ENCODE measurements at regions not wholly inside any gene's neighbourhood (a gene's known extent, or its start where the extent isn't known, plus 50 kb on each side); places are given as distances from the start of the nearest gene placed in this dataset.

DNA sequence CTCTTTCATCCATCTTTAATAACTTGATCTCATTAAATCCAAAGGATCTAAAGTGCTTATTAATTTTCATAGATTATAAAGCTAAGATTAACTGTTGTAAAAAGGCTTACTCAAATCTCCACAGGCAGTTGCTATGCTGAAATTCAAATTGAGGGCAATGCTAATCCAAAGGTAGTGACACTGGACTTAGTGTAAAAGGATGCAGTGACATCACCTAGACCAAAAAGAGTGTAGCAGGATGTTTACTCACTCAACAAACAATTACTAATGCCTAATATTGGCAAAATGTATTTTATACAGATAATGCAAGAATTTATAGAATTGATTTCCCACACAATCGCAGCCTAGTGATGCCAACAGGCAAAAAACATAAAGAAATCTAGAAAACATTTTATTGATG, 756.2 kb downstream of the CDH9 start:
- no peak for DNase-seq (ENCODE audit: low spot score)
- Histone ChIP-seq H3K27me3 (no peaks in the 10 kb centered on the region), H3K9me3 (ENCODE audit: low read depth) (no peaks in the 10 kb centered on the region), H4K20me1 (ENCODE audit: insufficient read depth, poor library complexity, severe bottlenecking) (no peaks in the 10 kb centered on the region), H3K4me1 (ENCODE audit: insufficient read depth) (no peaks in the 10 kb centered on the region), H2AFZ (no peak overlapping the region), H3K9me2 (replicated peaks; ENCODE audit: insufficient read depth) (no peaks in the 10 kb centered on the region), H3K36me3 (replicated peaks; ENCODE audit: insufficient read depth, low read depth) (no peaks in the 10 kb centered on the region), H3K4me2 (no peak overlapping the region), H3K27ac (no peak overlapping the region), H3K79me2 (no peaks in the 10 kb centered on the region), H3K4me3 (no peak overlapping the region)
- TF ChIP-seq EZH2phosphoT487 (IDR thresholded peaks at IDR 0.05; ENCODE audit: low read depth, severe bottlenecking, unreplicated experiment) (no peak), EZH2 (IDR thresholded peaks at IDR 0.05; ENCODE audit: borderline replicate concordance) (no peak)
- TF ChIP-seq, protein P1, sequence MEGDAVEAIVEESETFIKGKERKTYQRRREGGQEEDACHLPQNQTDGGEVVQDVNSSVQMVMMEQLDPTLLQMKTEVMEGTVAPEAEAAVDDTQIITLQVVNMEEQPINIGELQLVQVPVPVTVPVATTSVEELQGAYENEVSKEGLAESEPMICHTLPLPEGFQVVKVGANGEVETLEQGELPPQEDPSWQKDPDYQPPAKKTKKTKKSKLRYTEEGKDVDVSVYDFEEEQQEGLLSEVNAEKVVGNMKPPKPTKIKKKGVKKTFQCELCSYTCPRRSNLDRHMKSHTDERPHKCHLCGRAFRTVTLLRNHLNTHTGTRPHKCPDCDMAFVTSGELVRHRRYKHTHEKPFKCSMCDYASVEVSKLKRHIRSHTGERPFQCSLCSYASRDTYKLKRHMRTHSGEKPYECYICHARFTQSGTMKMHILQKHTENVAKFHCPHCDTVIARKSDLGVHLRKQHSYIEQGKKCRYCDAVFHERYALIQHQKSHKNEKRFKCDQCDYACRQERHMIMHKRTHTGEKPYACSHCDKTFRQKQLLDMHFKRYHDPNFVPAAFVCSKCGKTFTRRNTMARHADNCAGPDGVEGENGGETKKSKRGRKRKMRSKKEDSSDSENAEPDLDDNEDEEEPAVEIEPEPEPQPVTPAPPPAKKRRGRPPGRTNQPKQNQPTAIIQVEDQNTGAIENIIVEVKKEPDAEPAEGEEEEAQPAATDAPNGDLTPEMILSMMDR (IDR thresholded peaks at IDR 0.05; ENCODE audit: poor library complexity): no peak
- 90% methylated on average over 1 of the region's 1 CpG for WGBS (ENCODE audit: low lambda C conversion rate, missing lambda C conversion rate)

DNA sequence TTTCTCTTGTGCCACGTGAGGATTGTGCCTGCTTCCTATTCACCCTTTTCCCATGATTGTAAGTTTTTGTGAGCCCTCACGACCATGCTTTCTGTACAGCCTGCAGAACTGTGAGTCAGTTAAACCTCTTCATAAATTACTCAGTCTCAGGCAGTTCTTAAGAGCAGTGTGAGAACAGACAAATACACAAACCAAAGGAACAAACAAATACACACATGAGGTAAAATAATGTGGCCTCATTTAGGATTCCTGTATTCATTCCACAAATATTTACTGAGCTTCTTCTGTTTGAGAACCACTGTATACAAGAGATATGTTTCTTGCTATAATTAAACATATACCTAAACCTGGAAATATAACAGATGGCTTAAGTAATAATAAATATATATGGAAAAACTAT, 760.3 kb downstream of the CDH9 start:
- no peak overlapping the region for H3K27ac ChIP-seq
- H3K4me2 ChIP-seq: no peak overlapping the region
- DNase-seq (ENCODE audit: low spot score): no peak
- 68% methylated on average over 2 of the region's 2 CpGs for WGBS (ENCODE audit: low lambda C conversion rate, missing lambda C conversion rate)
- no peaks in the 10 kb centered on the region for H4K20me1 ChIP-seq (ENCODE audit: insufficient read depth, poor library complexity, severe bottlenecking)
- no peak for TF ChIP-seq EZH2 (IDR thresholded peaks at IDR 0.05; ENCODE audit: borderline replicate concordance)
- TF ChIP-seq, protein P1 (IDR thresholded peaks at IDR 0.05; ENCODE audit: poor library complexity): no peak
- no peak for TF ChIP-seq EZH2phosphoT487 (IDR thresholded peaks at IDR 0.05; ENCODE audit: low read depth, severe bottlenecking, unreplicated experiment)
- H3K79me2 ChIP-seq: no peaks in the 10 kb centered on the region
- H2AFZ ChIP-seq: no peak overlapping the region
- no peaks in the 10 kb centered on the region for H3K36me3 ChIP-seq (replicated peaks; ENCODE audit: insufficient read depth, low read depth)
- no peaks in the 10 kb centered on the region for H3K4me1 ChIP-seq (ENCODE audit: insufficient read depth)
- no peak overlapping the region for H3K4me3 ChIP-seq
- H3K27me3 ChIP-seq: no peaks in the 10 kb centered on the region
- H3K9me2 ChIP-seq (replicated peaks; ENCODE audit: insufficient read depth): no peaks in the 10 kb centered on the region
- H3K9me3 ChIP-seq (ENCODE audit: low read depth): no peaks in the 10 kb centered on the region

DNA sequence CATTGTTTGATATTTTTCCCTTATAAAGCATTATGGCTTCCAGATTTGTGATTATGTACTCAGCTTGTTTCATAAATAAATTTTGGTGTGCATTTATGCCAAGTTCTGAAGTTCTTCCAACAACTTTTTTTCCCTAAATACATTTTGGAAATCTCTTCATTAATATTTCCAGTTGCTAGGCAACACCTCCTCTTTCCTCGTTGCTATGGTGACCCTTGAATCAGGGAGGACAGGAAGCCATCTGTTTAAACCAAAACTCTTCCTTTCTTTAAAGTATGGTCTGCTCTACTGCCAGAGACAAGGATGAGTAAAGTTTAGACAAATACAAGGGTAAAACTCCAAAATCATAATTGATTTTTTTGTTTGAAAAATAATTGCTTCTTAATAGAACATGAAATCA, 779.3 kb downstream of the CDH9 start:
- 64% methylated on average over 1 of the region's 1 CpG for WGBS (ENCODE audit: low lambda C conversion rate, missing lambda C conversion rate)
- TF ChIP-seq, protein P1 (IDR thresholded peaks at IDR 0.05; ENCODE audit: poor library complexity): no peak
- TF ChIP-seq EZH2 (IDR thresholded peaks at IDR 0.05; ENCODE audit: borderline replicate concordance) (no peak), EZH2phosphoT487 (IDR thresholded peaks at IDR 0.05; ENCODE audit: low read depth, severe bottlenecking, unreplicated experiment) (no peak)
- no peak overlapping the region for H3K4me3 ChIP-seq

DNA sequence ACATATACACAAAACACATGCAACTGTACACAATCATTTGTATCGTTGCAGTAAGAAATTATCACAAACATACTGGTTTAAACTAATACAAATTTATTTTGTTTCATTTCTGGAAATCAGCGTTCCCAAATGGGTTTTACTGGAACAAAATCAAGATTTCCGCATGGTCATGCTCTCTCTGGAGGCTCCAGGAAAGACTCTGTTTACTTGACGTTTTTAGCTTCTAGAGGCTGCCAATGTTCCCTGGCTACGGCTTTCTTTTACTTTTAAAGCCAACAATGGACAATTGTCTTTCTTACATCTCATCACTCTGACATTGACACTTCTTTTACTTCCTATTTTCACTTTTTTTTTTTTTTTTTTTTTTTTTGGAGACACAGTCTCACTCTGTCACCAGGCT, 793.1 kb downstream of the CDH9 start:
- Histone ChIP-seq H3K9me3 (ENCODE audit: low read depth) (no peaks in the 10 kb centered on the region), H3K4me3 (no peak overlapping the region), H3K79me2 (no peaks in the 10 kb centered on the region), H3K9me2 (replicated peaks; ENCODE audit: insufficient read depth) (no peaks in the 10 kb centered on the region), H2AFZ (no peak overlapping the region), H4K20me1 (ENCODE audit: insufficient read depth, poor library complexity, severe bottlenecking) (no peaks in the 10 kb centered on the region), H3K27ac (no peak overlapping the region), H3K36me3 (replicated peaks; ENCODE audit: insufficient read depth, low read depth) (no peaks in the 10 kb centered on the region), H3K4me1 (ENCODE audit: insufficient read depth) (no peaks in the 10 kb centered on the region), H3K4me2 (no peak overlapping the region), H3K27me3 (no peaks in the 10 kb centered on the region)
- DNase-seq (ENCODE audit: low spot score): no peak
- WGBS (ENCODE audit: low lambda C conversion rate, missing lambda C conversion rate): 81% methylated on average over 5 of the region's 5 CpGs
- TF ChIP-seq EZH2phosphoT487 (IDR thresholded peaks at IDR 0.05; ENCODE audit: low read depth, severe bottlenecking, unreplicated experiment): no peak

More for the DNA sequence above, 779.3 kb downstream of the CDH9 start:
- Histone ChIP-seq H3K9me2 (replicated peaks; ENCODE audit: insufficient read depth) (no peaks in the 10 kb centered on the region), H3K79me2 (no peaks in the 10 kb centered on the region), H3K4me2 (no peak overlapping the region), H3K27me3 (no peaks in the 10 kb centered on the region), H3K4me1 (ENCODE audit: insufficient read depth) (no peaks in the 10 kb centered on the region), H3K9me3 (ENCODE audit: low read depth) (no peaks in the 10 kb centered on the region), H3K27ac (no peak overlapping the region), H4K20me1 (ENCODE audit: insufficient read depth, poor library complexity, severe bottlenecking) (no peaks in the 10 kb centered on the region), H2AFZ (no peak overlapping the region), H3K36me3 (replicated peaks; ENCODE audit: insufficient read depth, low read depth) (no peaks in the 10 kb centered on the region)
- no peak for DNase-seq (ENCODE audit: low spot score)

All from hepatocyte (in vitro differentiated cells).